Uterus (tissue), 3 donors: ENCODE measurements at regions not wholly inside any gene's neighbourhood (a gene's known extent, or its start where the extent isn't known, plus 50 kb on each side); places are given as distances from the start of the nearest gene placed in this dataset.

ENCODE experiments used
- DNase-seq, 2 donors: peaks; one replicate each; pipeline ENCODE4 v3.0.0-alpha.2; 2019 to 2020
- H3K27ac ChIP-seq, 2 donors: fragments of 200-600 bp; sonication (generic); 1 replicate in 1 of 2; 2 replicates in 1 of 2; pipeline ENCODE4 v1.5.1; 2016 to 2018
- H3K27me3 ChIP-seq, 2 donors: fragments of 200-600 bp; sonication (generic); one replicate each; pipeline ENCODE4 v1.5.1; 2018 to 2019; ENCODE audit warnings: control low read depth in 1 of 2
- H3K36me3 ChIP-seq, 2 donors: fragments of 200-600 bp; sonication (generic); one replicate each; pipeline ENCODE4 v1.5.1; 2019; ENCODE audit warnings: control low read depth in 1 of 2
- H3K4me1 ChIP-seq, 2 donors: fragments of 200-600 bp; sonication (generic); one replicate each; pipeline ENCODE4 v1.5.1; 2018 to 2019; ENCODE audit warnings: control low read depth in 1 of 2
- H3K4me3 ChIP-seq, 2 donors: fragments of 200-600 bp; sonication (generic); 1 replicate in 1 of 2; 2 replicates in 1 of 2; pipeline ENCODE4 v1.5.1; 2018 to 2019; ENCODE audit warnings: mild to moderate bottlenecking in 1 of 2
- H3K9me3 ChIP-seq, 2 donors: fragments of 200-600 bp; sonication (generic); one replicate each; pipeline ENCODE4 v1.5.1; 2019; ENCODE audit warnings: control low read depth in 1 of 2
- CTCF ChIP-seq, 4 experiments: fragments of 200-600 bp in 2 of 4; fragments of 450-650 bp in 2 of 4; sonication (generic) in 2 of 4; IDR thresholded peaks; one replicate each; pipeline ENCODE4 v1.5.1; 2016 to 2019; ENCODE audit warnings: antibody characterized with exemption in 4 of 4, mild to moderate bottlenecking in 2 of 4, moderate library complexity in 1 of 4
- POLR2A ChIP-seq, 2 donors: fragments of 450-650 bp; IDR thresholded peaks; one replicate each; pipeline ENCODE4 v1.6.1; 2016; ENCODE audit warnings: antibody characterized with exemption in 2 of 2, mild to moderate bottlenecking in 1 of 2, moderate library complexity in 1 of 2
- intact Hi-C: fragments of 100-400 bp; cut with DNase I; formaldehyde crosslinking; loops from one replicate; pipeline ENCODE4 v1.15.1; 2023; ENCODE audit warnings: low total_unique reads
- donor health status: DM: yes; HTN: yes; CAD: no.

GRCh38 chr10:10914144-10914543 lies 103.5 kb upstream of the CELF2 start:
- DNase-seq, result peak in 1 of 2 donors; percentile 19
- no peaks in the 10 kb centered on the region for H3K9me3 ChIP-seq
- no peaks in the 10 kb centered on the region for H3K27me3 ChIP-seq
- intact Hi-C loops, result no loop called here
- H3K4me3 ChIP-seq, result no peak overlapping the region
- H3K36me3 ChIP-seq, result no peaks in the 10 kb centered on the region
- H3K4me1 ChIP-seq, result no peaks in the 10 kb centered on the region
- TF ChIP-seq POLR2A (IDR thresholded peaks at IDR 0.05), result no peak
- TF ChIP-seq CTCF (IDR thresholded peaks at IDR 0.05), result no peak
- H3K27ac ChIP-seq, result peak overlapping the region; percentile 19 to 53

- no peak for DNase-seq
- Histone ChIP-seq H3K27ac (no peak overlapping the region), H3K27me3 (no peaks in the 10 kb centered on the region), H3K4me3 (no peak overlapping the region), H3K9me3 (no peaks in the 10 kb centered on the region), H3K4me1 (no peaks in the 10 kb centered on the region), H3K36me3 (no peaks in the 10 kb centered on the region)
- intact Hi-C loops, result no loop called here
- no peak for TF ChIP-seq CTCF (IDR thresholded peaks at IDR 0.05)
Measured at GRCh38 chr10:10915215-10915614, 102.5 kb upstream of the CELF2 start.

DNA sequence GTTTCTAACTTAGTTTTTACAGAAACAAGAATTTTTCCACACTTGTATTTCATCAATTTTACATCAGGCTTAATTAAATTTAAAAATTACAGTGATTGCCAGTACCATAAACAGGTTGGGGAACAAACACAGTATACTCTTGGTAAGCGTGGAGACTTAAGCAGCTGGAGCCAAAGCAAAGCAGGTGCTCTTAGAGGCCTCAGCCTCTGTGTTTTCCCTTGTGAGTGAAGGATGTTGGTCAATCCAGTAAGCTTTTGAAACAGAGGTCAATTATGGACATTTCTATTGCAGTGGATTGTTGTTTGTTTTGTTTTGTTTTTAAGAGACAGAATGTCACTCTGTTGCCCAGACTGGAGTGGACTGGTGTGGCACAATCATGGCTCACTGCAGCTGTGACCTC lies 100.6 kb upstream of the CELF2 start:
- Histone ChIP-seq H3K36me3 (no peaks in the 10 kb centered on the region), H3K9me3 (no peaks in the 10 kb centered on the region), H3K4me3 (no peak overlapping the region), H3K27me3 (no peaks in the 10 kb centered on the region), H3K4me1 (no peaks in the 10 kb centered on the region), H3K27ac (no peak overlapping the region)
- intact Hi-C loops, result no loop called here
- no peak for DNase-seq
- no peak for TF ChIP-seq CTCF (IDR thresholded peaks at IDR 0.05)
- no peak for TF ChIP-seq POLR2A (IDR thresholded peaks at IDR 0.05)

DNA sequence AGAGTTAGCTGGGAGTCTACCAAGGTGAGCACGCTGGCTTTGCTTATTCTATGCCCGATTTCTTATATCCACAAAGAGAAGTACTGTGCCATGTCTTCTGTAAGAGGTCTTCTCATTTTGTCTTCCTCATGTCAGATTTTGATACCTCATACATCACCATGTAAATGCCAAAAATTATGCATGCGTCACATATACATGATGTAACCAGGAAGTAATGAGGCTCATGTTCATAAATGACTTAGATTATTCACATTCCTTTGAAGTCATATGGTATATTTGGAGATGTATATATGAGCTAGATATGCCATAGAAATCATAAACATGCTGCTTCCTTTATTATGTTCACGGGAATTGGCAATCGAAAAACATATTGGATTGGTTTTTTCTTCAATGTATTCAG lies 97.7 kb upstream of the CELF2 start:
- intact Hi-C loops, result no loop called here
- H3K4me1 ChIP-seq, result no peaks in the 10 kb centered on the region
- H3K27ac ChIP-seq, result no peak overlapping the region
- H3K36me3 ChIP-seq, result no peaks in the 10 kb centered on the region
- DNase-seq, result no peak
- H3K4me3 ChIP-seq, result no peak overlapping the region
- H3K27me3 ChIP-seq, result no peaks in the 10 kb centered on the region
- no peaks in the 10 kb centered on the region for H3K9me3 ChIP-seq
- TF ChIP-seq POLR2A (IDR thresholded peaks at IDR 0.05) (no peak), CTCF (IDR thresholded peaks at IDR 0.05) (no peak)

DNA sequence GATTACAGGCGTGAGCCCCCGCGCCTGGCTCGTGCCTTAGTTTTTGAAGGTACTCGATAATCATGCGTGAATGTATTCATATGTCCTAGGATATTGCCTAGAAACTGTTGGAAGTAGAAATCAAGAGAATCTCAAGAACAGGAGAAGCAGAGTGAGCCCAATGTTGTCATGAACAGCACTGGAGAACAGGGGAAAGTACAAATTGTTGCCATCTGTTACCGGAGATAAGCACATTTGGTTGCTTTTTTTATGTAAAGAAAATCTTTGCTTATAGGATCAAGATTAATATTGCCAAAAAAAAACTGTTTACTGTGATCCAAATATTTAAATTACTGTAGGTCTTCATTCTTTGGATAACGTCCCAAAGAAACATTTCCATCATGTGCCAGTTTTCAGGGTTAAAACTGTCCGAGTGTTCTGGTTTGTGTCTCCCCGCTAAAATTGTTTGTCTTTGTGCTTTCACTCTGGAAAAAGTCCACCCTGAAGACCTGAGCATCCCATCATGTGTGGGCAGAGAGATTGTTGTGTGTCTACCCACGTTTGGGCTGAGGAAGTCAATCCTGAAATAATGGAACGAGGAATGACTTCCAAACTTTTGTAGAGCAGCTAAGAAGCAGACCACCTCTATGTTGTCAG lies 95.7 kb upstream of the CELF2 start:
- no peak for DNase-seq
- intact Hi-C loops, result no loop called here
- Histone ChIP-seq H3K36me3 (no peaks in the 10 kb centered on the region), H3K27me3 (no peaks in the 10 kb centered on the region), H3K4me1 (no peaks in the 10 kb centered on the region), H3K9me3 (no peaks in the 10 kb centered on the region), H3K4me3 (no peak overlapping the region), H3K27ac (peak overlapping the region in 1 of 2 donors; percentile 23)
- TF ChIP-seq POLR2A (IDR thresholded peaks at IDR 0.05), result no peak
- TF ChIP-seq CTCF (IDR thresholded peaks at IDR 0.05), result no peak
